Thyroid gland (tissue), 4 donors: ENCODE measurements at regions not wholly inside any gene's neighbourhood (a gene's known extent, or its start where the extent isn't known, plus 50 kb on each side); places are given as distances from the start of the nearest gene placed in this dataset.
A peak's percentile ranks its signal among the peaks of the same experiment; 100 is the strongest.

Experiments used
- DNase-seq, 2 donors: peaks; one replicate each; pipeline ENCODE4 v3.0.0-alpha.2; 2019
- H3K27ac ChIP-seq, 3 donors: fragments of 200-600 bp; sonication (generic); 1 replicate in 2 of 3; 2 replicates in 1 of 3; pipeline ENCODE4 v1.5.1; 2016 to 2019; ENCODE audit warnings: mild to moderate bottlenecking in 1 of 3, moderate library complexity in 1 of 3
- H3K27me3 ChIP-seq: fragments of 200-600 bp; sonication (generic); one replicate; pipeline ENCODE4 v1.5.1; 2019
- H3K36me3 ChIP-seq, 2 donors: fragments of 200-600 bp; sonication (generic); one replicate each; pipeline ENCODE4 v1.5.1; 2016 to 2019
- H3K4me1 ChIP-seq, 2 donors: fragments of 200-600 bp; sonication (generic); one replicate each; pipeline ENCODE4 v1.5.1; 2017 to 2019
- H3K4me3 ChIP-seq, 3 donors: fragments of 200-600 bp; sonication (generic); replicated peaks in 1 of 3; 1 replicate in 2 of 3; 2 replicates in 1 of 3; pipeline ENCODE4 v1.5.1; 2016; ENCODE audit warnings: mild to moderate bottlenecking in 1 of 3
- H3K9me3 ChIP-seq: fragments of 200-600 bp; sonication (generic); one replicate; pipeline ENCODE4 v1.5.1; 2017
- CTCF ChIP-seq, 6 experiments: fragments of 200-600 bp in 3 of 6; fragments of 450-650 bp in 3 of 6; sonication (generic) in 3 of 6; IDR thresholded peaks; one replicate each; pipeline ENCODE4 v1.5.1; 2016 to 2019; ENCODE audit warnings: antibody characterized with exemption in 6 of 6, mild to moderate bottlenecking in 2 of 6, inconsistent platforms in 1 of 6, moderate library complexity in 1 of 6
- POLR2A ChIP-seq, 2 donors: fragments of 450-650 bp; IDR thresholded peaks; one replicate each; pipeline ENCODE4 v1.6.1; 2017; ENCODE audit warnings: antibody characterized with exemption in 2 of 2, mild to moderate bottlenecking in 2 of 2, moderate library complexity in 1 of 2
- WGBS, 2 donors: methylation state at CpG; one replicate each; pipeline ENCODE4 v1.1.5; 2017; 5-methylcytosine and 5-hydroxymethylcytosine counted together
- intact Hi-C: fragments of 100-400 bp; cut with DNase I; formaldehyde crosslinking; loops from one replicate; pipeline ENCODE4 v1.15.1; 2023

- peaks cover 0 to 7% of the 10 kb centered on the region in 2 donors for H3K4me1 ChIP-seq
- DNase-seq = no peak
- no peak for TF ChIP-seq CTCF (IDR thresholded peaks at IDR 0.05)
- no peak for TF ChIP-seq POLR2A (IDR thresholded peaks at IDR 0.05)
- no peak overlapping the region for H3K4me3 ChIP-seq
- 90% methylated on average over 9 of the region's 9 CpGs for WGBS, 2 donors
- intact Hi-C loops = no loop called here
- no peaks in the 10 kb centered on the region for H3K9me3 ChIP-seq
- no peaks in the 10 kb centered on the region for H3K36me3 ChIP-seq
- H3K27ac ChIP-seq = no peak overlapping the region
- H3K27me3 ChIP-seq = no peaks in the 10 kb centered on the region
These were observed 59.8 kb upstream of the UBAC2 start for GRCh38 chr13:99140831-99141230.

GRCh38 chr13:99143904-99144303, 56.8 kb upstream of the UBAC2 start:
- 81 to 87% methylated on average over 4 of the region's 4 CpGs for WGBS, 2 donors
- H3K4me3 ChIP-seq = no peak overlapping the region
- TF ChIP-seq CTCF (IDR thresholded peaks at IDR 0.05) = no peak
- TF ChIP-seq POLR2A (IDR thresholded peaks at IDR 0.05) = no peak
- intact Hi-C loops = no loop called here
- DNase-seq = no peak
- no peaks in the 10 kb centered on the region for H3K27me3 ChIP-seq
- peaks cover 0 to 7% of the 10 kb centered on the region in 2 donors for H3K4me1 ChIP-seq
- no peak overlapping the region for H3K27ac ChIP-seq
- no peaks in the 10 kb centered on the region for H3K9me3 ChIP-seq
- no peaks in the 10 kb centered on the region for H3K36me3 ChIP-seq

GRCh38 chr13:99144306-99144705, 56.3 kb upstream of the UBAC2 start:
- DNase-seq = no peak
- intact Hi-C loops = no loop called here
- Histone ChIP-seq H3K4me1 (peaks cover 0 to 7% of the 10 kb centered on the region in 2 donors), H3K27ac (no peak overlapping the region), H3K9me3 (no peaks in the 10 kb centered on the region), H3K36me3 (no peaks in the 10 kb centered on the region), H3K4me3 (no peak overlapping the region), H3K27me3 (no peaks in the 10 kb centered on the region)
- WGBS, 2 donors = 74 to 89% methylated on average over 6 of the region's 6 CpGs
- no peak for TF ChIP-seq CTCF (IDR thresholded peaks at IDR 0.05)

GRCh38 chr13:99145461-99145860, 55.2 kb upstream of the UBAC2 start:
- Histone ChIP-seq H3K27ac (no peak overlapping the region), H3K9me3 (no peaks in the 10 kb centered on the region), H3K4me3 (no peak overlapping the region), H3K36me3 (no peaks in the 10 kb centered on the region), H3K27me3 (no peaks in the 10 kb centered on the region), H3K4me1 (peaks cover 0 to 16% of the 10 kb centered on the region in 2 donors)
- no peak for TF ChIP-seq POLR2A (IDR thresholded peaks at IDR 0.05)
- TF ChIP-seq CTCF (IDR thresholded peaks at IDR 0.05) = no peak
- intact Hi-C loops = no loop called here
- WGBS, 2 donors = 68 to 89% methylated on average over 4 of the region's 4 CpGs
- no peak for DNase-seq

- 57 to 70% methylated on average over 7 of the region's 7 CpGs for WGBS, 2 donors
- intact Hi-C loops = no loop called here
- peak overlapping the region; percentile 35 to 71 (median 38) for H3K27ac ChIP-seq
- no peaks in the 10 kb centered on the region for H3K27me3 ChIP-seq
- H3K9me3 ChIP-seq = no peaks in the 10 kb centered on the region
- H3K36me3 ChIP-seq = no peaks in the 10 kb centered on the region
- TF ChIP-seq POLR2A (IDR thresholded peaks at IDR 0.05) = no peak
- TF ChIP-seq CTCF (IDR thresholded peaks at IDR 0.05) = no peak
- H3K4me1 ChIP-seq = peaks cover 9 to 35% of the 10 kb centered on the region in 2 donors
- DNase-seq = peak; percentile 60 to 77
- no peak overlapping the region for H3K4me3 ChIP-seq
These were observed 49.9 kb upstream of the UBAC2 start for GRCh38 chr13:99150575-99151361.
